Erythroblast (primary cell): ENCODE measurements at regions not wholly inside any gene's neighbourhood (a gene's known extent, or its start where the extent isn't known, plus 50 kb on each side); places are given as distances from the start of the nearest gene placed in this dataset.

Source experiments
- DNase-seq, 2 experiments: peaks; one replicate each; lab custom pipeline; 2025; lab: John Stamatoyannopoulos, UW
- GATA1 ChIP-seq: IDR thresholded peaks from 2 replicates; pipeline ENCODE4 v1.6.1; 2011; ENCODE audit warnings: low read depth, mild to moderate bottlenecking, control low read depth, low read length, moderate library complexity
- POLR2A ChIP-seq: IDR thresholded peaks from 2 replicates; pipeline ENCODE4 v1.6.1; 2011; ENCODE audit warnings: mild to moderate bottlenecking, low read length

GRCh38 chr16:85347213-85347591 is 234.9 kb upstream of the CIBAR2 start:
- DNase-seq: peak; percentile 79 to 82
- TF ChIP-seq GATA1 (no peak), POLR2A (no peak)

- TF ChIP-seq GATA1 (no peak), POLR2A (no peak)
- DNase-seq: no peak
Observed at GRCh38 chr16:85348065-85348840, 236.0 kb upstream of the CIBAR2 start.

GRCh38 chr16:85348911-85349334 is 236.7 kb upstream of the CIBAR2 start:
- DNase-seq: no peak
- TF ChIP-seq GATA1 (no peak), POLR2A (no peak)

- TF ChIP-seq POLR2A: no peak
- TF ChIP-seq GATA1: no peak
- no peak for DNase-seq
Observed at GRCh38 chr16:85349365-85350145, 237.3 kb upstream of the CIBAR2 start.

- TF ChIP-seq POLR2A (no peak), GATA1 (no peak)
- DNase-seq: no peak
Observed at GRCh38 chr16:85350146-85350728, 238.0 kb upstream of the CIBAR2 start.

GRCh38 chr16:85350973-85351372 is 238.7 kb upstream of the CIBAR2 start:
- DNase-seq: no peak
- TF ChIP-seq GATA1 (no peak), POLR2A (no peak)

- no peak for TF ChIP-seq GATA1
- no peak for TF ChIP-seq POLR2A
- no peak for DNase-seq
Observed at GRCh38 chr16:85353013-85353412, 240.7 kb upstream of the CIBAR2 start.

- no peak for TF ChIP-seq POLR2A
- TF ChIP-seq GATA1: no peak
- no peak for DNase-seq
Observed at GRCh38 chr16:85353839-85354685, 241.8 kb upstream of the CIBAR2 start.

- peak; percentile 30 to 52 for DNase-seq
- TF ChIP-seq GATA1 (no peak), POLR2A (no peak)
Observed at GRCh38 chr16:85354686-85355514, 242.6 kb upstream of the CIBAR2 start.

GRCh38 chr16:85355515-85355837 is 243.2 kb upstream of the CIBAR2 start:
- TF ChIP-seq POLR2A (no peak), GATA1 (no peak)
- no peak for DNase-seq

- no peak for DNase-seq
- TF ChIP-seq GATA1 (no peak), POLR2A (no peak)
Observed at GRCh38 chr16:85356157-85356556, 243.9 kb upstream of the CIBAR2 start.

GRCh38 chr16:85357323-85357722 is 245.1 kb upstream of the CIBAR2 start:
- no peak for TF ChIP-seq GATA1
- no peak for DNase-seq
